GM12878 (cell line): ENCODE measurements at regions not wholly inside any gene's neighbourhood (a gene's known extent, or its start where the extent isn't known, plus 50 kb on each side); places are given as distances from the start of the nearest gene placed in this dataset.

ENCODE experiments used
- ATAC-seq: fragments of 200-7000 bp; cut with Tn5 transposase; 3 replicates; pipeline ENCODE4 v1.9.1; 2020; ENCODE audit warnings: mild to moderate bottlenecking, moderate library complexity
- BruUV-seq: library from RNA; stranded (reverse); fragments of 400-500 nt; replicated peaks from 2 replicates; lab custom pipeline; 2021; lab: Mats Ljungman, UMichigan
- CTCF ChIA-PET: fragments of 300-600 bp; sonication (Branson Sonifier 250); formaldehyde crosslinking; extraction: SDS; loops from one replicate; lab custom pipeline; 2021; ENCODE audit warnings: inconsistent platforms; lab: Yijun Ruan, JAX
- POLR2A ChIA-PET: fragments of 350-600 bp; formaldehyde crosslinking; extraction: SDS; loops from one replicate; lab custom pipeline; 2021; ENCODE audit warnings: inconsistent platforms; lab: Charles Lee
- RAD21 ChIA-PET: fragments of 300-600 bp; sonication (Branson Sonifier 250); formaldehyde crosslinking; loops from one replicate; lab custom pipeline; 2023; ENCODE audit warnings: antibody characterized with exemption; ENCODE audit not compliant: unreplicated experiment; lab: Charles Lee
- SMC1A ChIA-PET: fragments of 300-600 bp; sonication (Branson Sonifier 250); formaldehyde crosslinking; loops from one replicate; lab custom pipeline; 2023; ENCODE audit not compliant: unreplicated experiment, uncharacterized antibody; lab: Charles Lee
- DNase-seq: peaks from one replicate; pipeline ENCODE4 v3.0.0-alpha.2; 2011; ENCODE audit warnings: low read depth, low spot score
- FAIRE-seq: peaks from 3 replicates; lab custom pipeline; 2011; peaks lifted over from hg19 to GRCh38; lab: Jason Lieb, UNC
- H2AFZ ChIP-seq: 2 replicates; pipeline ENCODE4 v1.6.0; 2011; ENCODE audit warnings: low read depth, low read length, control low read depth; ENCODE audit not compliant: control insufficient read depth
- H3K27ac ChIP-seq: 2 replicates; pipeline ENCODE4 v1.5.1; 2011; ENCODE audit warnings: control low read depth; ENCODE audit not compliant: control insufficient read depth, insufficient read depth
- H3K27me3 ChIP-seq, 2 experiments: replicated peaks in 1 of 2; 2 replicates each; pipeline versions ENCODE4 v1.6.0 to v1.6.1; 2011; ENCODE audit warnings: low read length in 1 of 2; ENCODE audit not compliant: control insufficient read depth in 2 of 2, insufficient read depth in 2 of 2
- H3K36me3 ChIP-seq, 2 experiments: 2 replicates each; pipeline ENCODE4 v1.5.1; 2011; ENCODE audit warnings: low read length in 1 of 2; ENCODE audit not compliant: control insufficient read depth in 2 of 2, insufficient read depth in 2 of 2
- H3K4me1 ChIP-seq: 2 replicates; pipeline ENCODE4 v1.6.1; 2011; ENCODE audit warnings: mild to moderate bottlenecking, low read length, moderate library complexity, mixed read lengths; ENCODE audit not compliant: control insufficient read depth, insufficient read depth
- H3K4me2 ChIP-seq: 2 replicates; pipeline ENCODE4 v1.6.0; 2011; ENCODE audit warnings: control low read depth; ENCODE audit not compliant: control insufficient read depth, insufficient read depth
- H3K4me3 ChIP-seq: fragments of 200-600 bp; sonication (generic); 2 replicates; pipeline ENCODE4 v1.5.1; 2016
- H3K79me2 ChIP-seq: 2 replicates; pipeline ENCODE4 v1.6.0; 2011; ENCODE audit warnings: low read length; ENCODE audit not compliant: control insufficient read depth, insufficient read depth
- H3K9ac ChIP-seq: 2 replicates; pipeline ENCODE4 v1.8.0; 2011; ENCODE audit warnings: low read length, control low read depth, mixed read lengths; ENCODE audit not compliant: control insufficient read depth, insufficient read depth
- H3K9me3 ChIP-seq: replicated peaks from 3 replicates; pipeline ENCODE4 v1.5.1; 2011; ENCODE audit warnings: mild to moderate bottlenecking, low read length; ENCODE audit not compliant: control insufficient read depth, insufficient read depth
- H4K20me1 ChIP-seq: 2 replicates; pipeline ENCODE4 v1.6.0; 2011; ENCODE audit not compliant: control insufficient read depth, insufficient read depth
- BMI1 ChIP-seq: fragments of 450-650 bp; IDR thresholded peaks from 2 replicates; pipeline ENCODE4 v1.6.1; 2016; ENCODE audit warnings: mild to moderate bottlenecking, moderate library complexity, borderline replicate concordance
- GABPA ChIP-seq: IDR thresholded peaks from 2 replicates; pipeline ENCODE4 v1.6.1; 2014; ENCODE audit warnings: antibody characterized with exemption, low read depth, mild to moderate bottlenecking, inconsistent platforms
- JUNB ChIP-seq: IDR thresholded peaks from 2 replicates; pipeline ENCODE4 v1.6.1; 2016; ENCODE audit warnings: antibody characterized with exemption, mild to moderate bottlenecking
- LARP7 ChIP-seq: fragments of 450-650 bp; IDR thresholded peaks from 2 replicates; pipeline ENCODE4 v1.6.1; 2017; ENCODE audit warnings: mild to moderate bottlenecking
- MEF2A ChIP-seq: IDR thresholded peaks from 2 replicates; pipeline ENCODE4 v1.6.1; 2011; ENCODE audit warnings: low read depth, mild to moderate bottlenecking, low read length, moderate library complexity; ENCODE audit not compliant: insufficient read depth
- MXI1 ChIP-seq: fragments of 150-350 bp; IDR thresholded peaks from 2 replicates; pipeline ENCODE4 v1.6.1; 2011; ENCODE audit warnings: low read depth, mild to moderate bottlenecking, inconsistent platforms, low read length, improper control_type of control experiment
- POLR2AphosphoS5 ChIP-seq: IDR thresholded peaks from 2 replicates; pipeline ENCODE4 v1.6.1; 2011; ENCODE audit warnings: mild to moderate bottlenecking, low read length, inconsistent platforms
- TCF12 ChIP-seq: IDR thresholded peaks from 2 replicates; pipeline ENCODE4 v1.6.1; 2011; ENCODE audit warnings: low read depth, mild to moderate bottlenecking, low read length
- TCF7 ChIP-seq: IDR thresholded peaks from 2 replicates; pipeline ENCODE4 v1.6.1; 2014; ENCODE audit warnings: antibody characterized with exemption, borderline replicate concordance
- ZSCAN29 ChIP-seq: fragments of 450-650 bp; IDR thresholded peaks from 2 replicates; pipeline ENCODE4 v1.6.1; 2017; ENCODE audit warnings: mild to moderate bottlenecking, moderate library complexity
- WGBS: methylation state at CpG from one replicate; pipeline ENCODE4 v1.1.6; 2016; ENCODE audit warnings: low lambda C conversion rate; ENCODE audit not compliant: insufficient replicate concordance, insufficient coverage; ENCODE audit errors: missing lambda C conversion rate; 5-methylcytosine and 5-hydroxymethylcytosine counted together
- in situ Hi-C: fragments of 300-500 bp; cut with MboI; formaldehyde crosslinking; loops from 9 replicates; pipeline ENCODE4 v1.14.3; 2018; ENCODE audit warnings: mixed read lengths
- intact Hi-C: fragments of 100-400 bp; cut with micrococcal nuclease; formaldehyde crosslinking; loops from one replicate; pipeline ENCODE4 v1.14.2; 2022; ENCODE audit not compliant: unreplicated experiment
- TF ChIP-seq, protein P1 (sequence below): fragments of 450-650 bp; formaldehyde crosslinking; IDR thresholded peaks from 2 replicates; pipeline ENCODE4 v1.4.0; 2020; ENCODE audit warnings: mild to moderate bottlenecking, moderate library complexity
- TF ChIP-seq, protein P2 (sequence below): fragments of 450-650 bp; IDR thresholded peaks from 2 replicates; pipeline ENCODE4 v1.6.1; 2018; ENCODE audit warnings: borderline replicate concordance, mild to moderate bottlenecking; ENCODE audit not compliant: partially characterized antibody
- TF ChIP-seq, protein P3 (sequence below): fragments of 450-650 bp; IDR thresholded peaks from 2 replicates; pipeline ENCODE4 v1.6.1; 2017; ENCODE audit warnings: low read depth, mild to moderate bottlenecking, moderate library complexity

DNA sequence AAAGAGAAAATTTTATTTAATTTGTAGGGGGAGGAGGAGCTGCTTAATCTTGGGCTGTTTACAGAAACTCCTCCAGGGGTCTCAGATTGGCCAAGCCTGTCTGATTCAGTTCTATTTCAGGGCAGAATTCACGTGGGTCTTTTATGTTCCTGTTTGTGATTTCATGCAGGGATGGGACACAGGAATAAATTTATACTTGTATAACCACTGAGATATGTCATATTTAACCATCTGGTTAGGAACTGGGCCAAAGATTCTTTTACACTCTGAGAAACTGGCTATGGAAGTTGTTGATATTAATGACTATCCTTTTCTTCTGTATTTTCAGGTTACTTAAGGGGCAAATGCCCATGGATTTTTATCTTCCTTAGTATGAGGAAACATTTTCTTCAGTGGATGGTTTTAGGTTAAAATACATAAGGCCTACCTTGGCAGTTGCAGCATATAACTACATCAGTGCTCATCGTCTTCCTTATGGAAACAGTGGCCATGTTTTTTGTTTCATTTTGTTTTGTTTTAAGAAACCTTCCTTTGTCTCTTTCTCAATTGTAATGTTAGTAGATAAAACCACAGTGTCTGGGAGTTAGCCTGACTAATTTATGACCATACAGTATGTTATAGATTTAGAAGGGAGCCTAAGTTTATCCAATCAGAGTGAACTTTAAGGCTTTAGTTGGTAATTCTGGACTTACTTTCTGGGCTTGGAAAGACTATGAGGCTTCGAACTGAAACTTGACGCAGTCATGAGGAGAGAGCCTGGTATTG is 132.4 kb upstream of the ANO3 start:
- Histone ChIP-seq H3K9ac (no peak overlapping the region), H3K4me3 (no peak overlapping the region), H3K4me1 (no peaks in the 10 kb centered on the region), H3K9me3 (no peaks in the 10 kb centered on the region), H3K79me2 (no peaks in the 10 kb centered on the region)
- SMC1A ChIA-PET: no interaction called here
- BruUV-seq: no TSS peak
- DNase-seq: no peak
- WGBS: 31% methylated on average over 4 of the region's 4 CpGs
- TF ChIP-seq MXI1 (no peak), BMI1 (no peak), POLR2AphosphoS5 (no peak), ZSCAN29 (no peak), TCF7 (no peak), GABPA (no peak), TCF12 (no peak), JUNB (no peak), MEF2A (no peak), LARP7 (no peak)
- TF ChIP-seq, protein P1, sequence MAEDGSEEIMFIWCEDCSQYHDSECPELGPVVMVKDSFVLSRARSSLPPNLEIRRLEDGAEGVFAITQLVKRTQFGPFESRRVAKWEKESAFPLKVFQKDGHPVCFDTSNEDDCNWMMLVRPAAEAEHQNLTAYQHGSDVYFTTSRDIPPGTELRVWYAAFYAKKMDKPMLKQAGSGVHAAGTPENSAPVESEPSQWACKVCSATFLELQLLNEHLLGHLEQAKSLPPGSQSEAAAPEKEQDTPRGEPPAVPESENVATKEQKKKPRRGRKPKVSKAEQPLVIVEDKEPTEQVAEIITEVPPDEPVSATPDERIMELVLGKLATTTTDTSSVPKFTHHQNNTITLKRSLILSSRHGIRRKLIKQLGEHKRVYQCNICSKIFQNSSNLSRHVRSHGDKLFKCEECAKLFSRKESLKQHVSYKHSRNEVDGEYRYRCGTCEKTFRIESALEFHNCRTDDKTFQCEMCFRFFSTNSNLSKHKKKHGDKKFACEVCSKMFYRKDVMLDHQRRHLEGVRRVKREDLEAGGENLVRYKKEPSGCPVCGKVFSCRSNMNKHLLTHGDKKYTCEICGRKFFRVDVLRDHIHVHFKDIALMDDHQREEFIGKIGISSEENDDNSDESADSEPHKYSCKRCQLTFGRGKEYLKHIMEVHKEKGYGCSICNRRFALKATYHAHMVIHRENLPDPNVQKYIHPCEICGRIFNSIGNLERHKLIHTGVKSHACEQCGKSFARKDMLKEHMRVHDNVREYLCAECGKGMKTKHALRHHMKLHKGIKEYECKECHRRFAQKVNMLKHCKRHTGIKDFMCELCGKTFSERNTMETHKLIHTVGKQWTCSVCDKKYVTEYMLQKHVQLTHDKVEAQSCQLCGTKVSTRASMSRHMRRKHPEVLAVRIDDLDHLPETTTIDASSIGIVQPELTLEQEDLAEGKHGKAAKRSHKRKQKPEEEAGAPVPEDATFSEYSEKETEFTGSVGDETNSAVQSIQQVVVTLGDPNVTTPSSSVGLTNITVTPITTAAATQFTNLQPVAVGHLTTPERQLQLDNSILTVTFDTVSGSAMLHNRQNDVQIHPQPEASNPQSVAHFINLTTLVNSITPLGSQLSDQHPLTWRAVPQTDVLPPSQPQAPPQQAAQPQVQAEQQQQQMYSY (CRISPR knock-in tag): no peak
- TF ChIP-seq, protein P2, sequence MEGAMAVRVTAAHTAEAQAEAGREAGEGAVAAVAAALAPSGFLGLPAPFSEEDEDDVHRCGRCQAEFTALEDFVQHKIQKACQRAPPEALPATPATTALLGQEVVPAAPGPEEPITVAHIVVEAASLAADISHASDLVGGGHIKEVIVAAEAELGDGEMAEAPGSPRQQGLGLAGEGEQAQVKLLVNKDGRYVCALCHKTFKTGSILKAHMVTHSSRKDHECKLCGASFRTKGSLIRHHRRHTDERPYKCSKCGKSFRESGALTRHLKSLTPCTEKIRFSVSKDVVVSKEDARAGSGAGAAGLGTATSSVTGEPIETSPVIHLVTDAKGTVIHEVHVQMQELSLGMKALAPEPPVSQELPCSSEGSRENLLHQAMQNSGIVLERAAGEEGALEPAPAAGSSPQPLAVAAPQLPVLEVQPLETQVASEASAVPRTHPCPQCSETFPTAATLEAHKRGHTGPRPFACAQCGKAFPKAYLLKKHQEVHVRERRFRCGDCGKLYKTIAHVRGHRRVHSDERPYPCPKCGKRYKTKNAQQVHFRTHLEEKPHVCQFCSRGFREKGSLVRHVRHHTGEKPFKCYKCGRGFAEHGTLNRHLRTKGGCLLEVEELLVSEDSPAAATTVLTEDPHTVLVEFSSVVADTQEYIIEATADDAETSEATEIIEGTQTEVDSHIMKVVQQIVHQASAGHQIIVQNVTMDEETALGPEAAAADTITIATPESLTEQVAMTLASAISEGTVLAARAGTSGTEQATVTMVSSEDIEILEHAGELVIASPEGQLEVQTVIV: no peak
- TF ChIP-seq, protein P3, sequence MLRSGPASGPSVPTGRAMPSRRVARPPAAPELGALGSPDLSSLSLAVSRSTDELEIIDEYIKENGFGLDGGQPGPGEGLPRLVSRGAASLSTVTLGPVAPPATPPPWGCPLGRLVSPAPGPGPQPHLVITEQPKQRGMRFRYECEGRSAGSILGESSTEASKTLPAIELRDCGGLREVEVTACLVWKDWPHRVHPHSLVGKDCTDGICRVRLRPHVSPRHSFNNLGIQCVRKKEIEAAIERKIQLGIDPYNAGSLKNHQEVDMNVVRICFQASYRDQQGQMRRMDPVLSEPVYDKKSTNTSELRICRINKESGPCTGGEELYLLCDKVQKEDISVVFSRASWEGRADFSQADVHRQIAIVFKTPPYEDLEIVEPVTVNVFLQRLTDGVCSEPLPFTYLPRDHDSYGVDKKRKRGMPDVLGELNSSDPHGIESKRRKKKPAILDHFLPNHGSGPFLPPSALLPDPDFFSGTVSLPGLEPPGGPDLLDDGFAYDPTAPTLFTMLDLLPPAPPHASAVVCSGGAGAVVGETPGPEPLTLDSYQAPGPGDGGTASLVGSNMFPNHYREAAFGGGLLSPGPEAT: no peak
- TF ChIP-seq, all 136 proteins: peak for 0
- FAIRE-seq (no peak), ATAC-seq (no peak)
- ChIA-PET RAD21 (no interaction called here), CTCF (no interaction called here), POLR2A (no interaction called here)
- Histone ChIP-seq H3K27me3 (no peaks in the 10 kb centered on the region), H2AFZ (no peak overlapping the region), H3K36me3 (no peaks in the 10 kb centered on the region), H3K27ac (no peak overlapping the region), H3K4me2 (no peak overlapping the region), H4K20me1 (no peaks in the 10 kb centered on the region)
- intact Hi-C loops: no loop called here
- in situ Hi-C loops: no loop called here
